ENCODE measurements at regions not wholly inside any gene's neighbourhood (a gene's known extent, or its start where the extent isn't known, plus 50 kb on each side); places are given as distances from the start of the nearest gene placed in this dataset.

DNA sequence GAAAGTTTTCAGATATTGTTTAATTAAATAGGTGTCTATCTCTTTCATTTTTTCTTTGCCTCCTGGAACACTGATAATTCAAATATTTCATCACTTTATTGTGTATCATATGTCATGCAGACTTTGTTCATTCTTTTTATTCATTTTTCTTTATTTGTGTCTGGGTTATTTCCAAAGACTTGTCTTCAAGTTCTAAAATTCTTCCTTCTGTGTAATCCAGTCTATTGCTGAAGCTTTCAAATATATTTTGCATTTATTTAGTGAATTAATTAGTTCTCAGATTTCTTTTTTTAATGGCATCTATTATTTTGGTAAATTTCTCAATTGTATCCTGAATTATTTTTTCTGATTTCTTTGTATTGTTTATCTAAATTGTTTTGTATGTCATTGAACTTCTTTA, 70.1 kb downstream of the ZNF330 start:
- no peaks in the 10 kb centered on the region for H3K4me1 ChIP-seq (ENCODE audit: low read depth, poor library complexity, severe bottlenecking)
- TF ChIP-seq, protein P1, sequence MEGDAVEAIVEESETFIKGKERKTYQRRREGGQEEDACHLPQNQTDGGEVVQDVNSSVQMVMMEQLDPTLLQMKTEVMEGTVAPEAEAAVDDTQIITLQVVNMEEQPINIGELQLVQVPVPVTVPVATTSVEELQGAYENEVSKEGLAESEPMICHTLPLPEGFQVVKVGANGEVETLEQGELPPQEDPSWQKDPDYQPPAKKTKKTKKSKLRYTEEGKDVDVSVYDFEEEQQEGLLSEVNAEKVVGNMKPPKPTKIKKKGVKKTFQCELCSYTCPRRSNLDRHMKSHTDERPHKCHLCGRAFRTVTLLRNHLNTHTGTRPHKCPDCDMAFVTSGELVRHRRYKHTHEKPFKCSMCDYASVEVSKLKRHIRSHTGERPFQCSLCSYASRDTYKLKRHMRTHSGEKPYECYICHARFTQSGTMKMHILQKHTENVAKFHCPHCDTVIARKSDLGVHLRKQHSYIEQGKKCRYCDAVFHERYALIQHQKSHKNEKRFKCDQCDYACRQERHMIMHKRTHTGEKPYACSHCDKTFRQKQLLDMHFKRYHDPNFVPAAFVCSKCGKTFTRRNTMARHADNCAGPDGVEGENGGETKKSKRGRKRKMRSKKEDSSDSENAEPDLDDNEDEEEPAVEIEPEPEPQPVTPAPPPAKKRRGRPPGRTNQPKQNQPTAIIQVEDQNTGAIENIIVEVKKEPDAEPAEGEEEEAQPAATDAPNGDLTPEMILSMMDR (conservative IDR thresholded peaks at IDR 0.05; ENCODE audit: low read depth, low read length), result no peak
- no peak overlapping the region for H3K27ac ChIP-seq
- H3K9ac ChIP-seq, result no peak overlapping the region
- H3K36me3 ChIP-seq (ENCODE audit: insufficient read depth), result no peaks in the 10 kb centered on the region
- H2AFZ ChIP-seq (ENCODE audit: low read depth), result no peak overlapping the region
- H3K4me2 ChIP-seq, result no peak overlapping the region
- H4K20me1 ChIP-seq (ENCODE audit: insufficient read depth), result no peaks in the 10 kb centered on the region
- H3K4me3 ChIP-seq (IDR thresholded peaks at IDR 0.05; ENCODE audit: insufficient read depth, low read depth, low read length), result no peak overlapping the region
- no peaks in the 10 kb centered on the region for H3K79me2 ChIP-seq (ENCODE audit: insufficient read depth, low read depth)
- no peaks in the 10 kb centered on the region for H3K27me3 ChIP-seq (ENCODE audit: insufficient read depth, low read depth)

DNA sequence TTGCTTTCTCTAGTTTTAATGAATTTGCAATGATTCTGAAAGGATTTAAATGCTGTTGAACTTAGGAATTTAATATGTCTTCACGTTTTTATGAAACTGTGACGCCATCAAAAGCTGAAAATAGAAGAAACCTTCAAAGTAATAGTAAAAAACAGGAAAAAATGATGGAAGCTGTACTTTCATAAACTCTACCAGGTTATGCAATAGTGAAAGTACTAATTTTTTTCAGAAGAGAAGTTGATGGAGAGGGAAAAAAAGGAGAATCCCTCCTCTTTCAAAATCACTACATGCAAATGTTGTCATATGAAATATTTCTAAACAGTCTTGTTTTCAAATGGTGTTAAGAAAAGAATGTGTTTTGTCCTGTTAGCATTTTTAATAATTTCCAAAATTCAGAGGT, 73.6 kb downstream of the ZNF330 start:
- Histone ChIP-seq H3K4me2 (no peak overlapping the region), H3K27me3 (ENCODE audit: insufficient read depth, low read depth) (no peaks in the 10 kb centered on the region), H4K20me1 (ENCODE audit: insufficient read depth) (no peaks in the 10 kb centered on the region), H3K9ac (no peak overlapping the region), H2AFZ (ENCODE audit: low read depth) (no peak overlapping the region), H3K36me3 (ENCODE audit: insufficient read depth) (no peaks in the 10 kb centered on the region), H3K4me1 (ENCODE audit: low read depth, poor library complexity, severe bottlenecking) (no peaks in the 10 kb centered on the region), H3K27ac (no peak overlapping the region), H3K4me3 (IDR thresholded peaks at IDR 0.05; ENCODE audit: insufficient read depth, low read depth, low read length) (no peak overlapping the region), H3K79me2 (ENCODE audit: insufficient read depth, low read depth) (no peaks in the 10 kb centered on the region)
- TF ChIP-seq, protein P1 (conservative IDR thresholded peaks at IDR 0.05; ENCODE audit: low read depth, low read length), result no peak

DNA sequence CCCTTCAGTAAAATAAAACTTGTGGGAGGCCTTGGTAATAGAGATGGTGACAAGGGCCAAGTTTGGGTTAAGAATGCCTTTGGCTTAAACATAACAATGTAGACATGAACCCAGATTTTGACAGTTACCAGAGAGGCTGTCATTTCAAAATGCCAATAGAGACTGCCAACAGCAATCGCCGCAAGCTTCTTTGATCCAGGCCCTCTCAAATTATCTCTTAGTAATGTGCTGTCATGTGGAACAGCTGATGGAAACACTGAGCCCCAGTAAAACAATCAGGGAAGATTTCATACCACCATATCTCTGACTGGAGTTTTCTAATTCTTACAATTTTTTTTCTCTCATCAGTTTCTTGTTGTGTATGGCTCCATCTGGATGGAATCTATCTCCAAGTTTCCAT, 80.5 kb downstream of the ZNF330 start:
- Histone ChIP-seq H4K20me1 (ENCODE audit: insufficient read depth) (no peaks in the 10 kb centered on the region), H3K9ac (no peak overlapping the region), H3K36me3 (ENCODE audit: insufficient read depth) (no peaks in the 10 kb centered on the region), H2AFZ (ENCODE audit: low read depth) (no peak overlapping the region), H3K79me2 (ENCODE audit: insufficient read depth, low read depth) (no peaks in the 10 kb centered on the region), H3K4me3 (IDR thresholded peaks at IDR 0.05; ENCODE audit: insufficient read depth, low read depth, low read length) (no peak overlapping the region), H3K27me3 (ENCODE audit: insufficient read depth, low read depth) (no peaks in the 10 kb centered on the region), H3K27ac (no peak overlapping the region), H3K4me2 (no peak overlapping the region), H3K4me1 (ENCODE audit: low read depth, poor library complexity, severe bottlenecking) (no peaks in the 10 kb centered on the region)
- TF ChIP-seq, protein P1 (conservative IDR thresholded peaks at IDR 0.05; ENCODE audit: low read depth, low read length), result no peak

DNA sequence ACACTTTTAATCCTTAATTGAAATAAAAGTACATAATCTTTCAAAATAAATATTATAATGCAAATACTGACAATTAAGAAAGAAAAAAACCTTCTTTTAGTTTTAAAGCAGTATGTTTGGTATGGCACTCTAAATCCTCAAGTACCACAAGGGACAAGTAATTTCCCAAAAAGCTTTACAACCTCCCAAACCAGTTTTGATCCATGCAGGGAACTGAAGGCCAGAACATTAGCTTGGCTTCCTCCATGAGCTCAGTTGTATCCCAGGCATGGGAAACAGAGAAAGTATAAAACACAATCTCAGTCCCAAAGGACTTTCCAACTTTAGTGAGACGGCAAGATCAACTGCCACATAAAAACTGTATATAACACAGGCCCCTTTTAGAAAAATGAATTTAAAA, 82.2 kb downstream of the ZNF330 start:
- no peak overlapping the region for H2AFZ ChIP-seq (ENCODE audit: low read depth)
- H3K4me3 ChIP-seq (IDR thresholded peaks at IDR 0.05; ENCODE audit: insufficient read depth, low read depth, low read length), result no peak overlapping the region
- no peak overlapping the region for H3K9ac ChIP-seq
- no peak overlapping the region for H3K4me2 ChIP-seq
- H4K20me1 ChIP-seq (ENCODE audit: insufficient read depth), result no peaks in the 10 kb centered on the region
- H3K27ac ChIP-seq, result no peak overlapping the region
- no peaks in the 10 kb centered on the region for H3K79me2 ChIP-seq (ENCODE audit: insufficient read depth, low read depth)
- H3K4me1 ChIP-seq (ENCODE audit: low read depth, poor library complexity, severe bottlenecking), result peaks cover 13% of the 10 kb centered on the region
- no peaks in the 10 kb centered on the region for H3K36me3 ChIP-seq (ENCODE audit: insufficient read depth)
- TF ChIP-seq, protein P1 (conservative IDR thresholded peaks at IDR 0.05; ENCODE audit: low read depth, low read length), result no peak
- no peaks in the 10 kb centered on the region for H3K27me3 ChIP-seq (ENCODE audit: insufficient read depth, low read depth)

DNA sequence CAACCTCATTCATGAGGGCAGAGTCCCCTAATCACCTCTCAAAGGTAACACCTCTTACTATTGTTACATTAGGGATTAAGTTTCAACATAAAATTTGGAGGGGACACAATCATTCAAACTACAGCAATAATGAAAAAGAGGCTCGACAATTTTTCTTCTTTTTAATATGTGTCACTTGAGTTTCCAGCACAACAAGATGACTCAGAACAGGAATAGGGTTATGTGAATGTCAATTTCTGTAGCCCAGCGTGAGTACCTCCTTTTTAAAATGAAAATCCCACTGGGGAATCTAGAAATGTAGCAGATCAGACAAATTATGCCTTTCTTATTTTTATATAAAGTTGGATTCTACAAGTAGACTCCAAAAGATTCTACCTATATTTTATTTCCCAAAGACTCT, 83.7 kb downstream of the ZNF330 start:
- Histone ChIP-seq H3K9ac (no peak overlapping the region), H3K36me3 (ENCODE audit: insufficient read depth) (no peaks in the 10 kb centered on the region), H3K4me2 (no peak overlapping the region), H3K27me3 (ENCODE audit: insufficient read depth, low read depth) (no peaks in the 10 kb centered on the region), H3K4me3 (IDR thresholded peaks at IDR 0.05; ENCODE audit: insufficient read depth, low read depth, low read length) (no peak overlapping the region), H2AFZ (ENCODE audit: low read depth) (no peak overlapping the region), H4K20me1 (ENCODE audit: insufficient read depth) (no peaks in the 10 kb centered on the region), H3K27ac (no peak overlapping the region), H3K4me1 (ENCODE audit: low read depth, poor library complexity, severe bottlenecking) (peaks cover 15% of the 10 kb centered on the region), H3K79me2 (ENCODE audit: insufficient read depth, low read depth) (no peaks in the 10 kb centered on the region)
- TF ChIP-seq, protein P1 (conservative IDR thresholded peaks at IDR 0.05; ENCODE audit: low read depth, low read length), result no peak

All from KMS-11 (cell line).